ENCODE measurements at regions not wholly inside any gene's neighbourhood (a gene's known extent, or its start where the extent isn't known, plus 50 kb on each side); places are given as distances from the start of the nearest gene placed in this dataset.
A peak's percentile ranks its signal among the peaks of the same experiment; 100 is the strongest.

- peaks cover 6% of the 10 kb centered on the region for H3K27me3 Mint-ChIP-seq (ENCODE audit: low read depth)
- no peak overlapping the region for H3K4me3 Mint-ChIP-seq
- no peak overlapping the region for H3K27ac Mint-ChIP-seq
- H3K9me3 Mint-ChIP-seq, result no peaks in the 10 kb centered on the region
- ATAC-seq (replicated peaks in 1 of 2), result peak; percentile 98 to 99
- H3K36me3 Mint-ChIP-seq (ENCODE audit: insufficient read depth in 2 of 2), result no peaks in the 10 kb centered on the region
- peak; percentile 20 to 22 for DNase-seq
- H3K4me1 Mint-ChIP-seq (ENCODE audit: low read depth), result peaks cover 13% of the 10 kb centered on the region
Measured at GRCh38 chr18:3380384-3380961, 69.5 kb upstream of the TGIF1 start.

- Mint-ChIP-seq H3K36me3 (ENCODE audit: insufficient read depth in 2 of 2) (no peaks in the 10 kb centered on the region), H3K27me3 (ENCODE audit: low read depth) (peaks cover 6% of the 10 kb centered on the region), H3K4me3 (no peak overlapping the region), H3K9me3 (peaks cover 0 to 1% of the 10 kb centered on the region in 2 donors), H3K4me1 (ENCODE audit: low read depth) (peaks cover 13% of the 10 kb centered on the region), H3K27ac (no peak overlapping the region)
- ATAC-seq (replicated peaks in 1 of 2), result no peak
- no peak for DNase-seq
Measured at GRCh38 chr18:3383381-3383915, 66.5 kb upstream of the TGIF1 start.

- H3K9me3 Mint-ChIP-seq, result peaks cover 0 to 1% of the 10 kb centered on the region in 2 donors
- H3K4me3 Mint-ChIP-seq, result no peak overlapping the region
- H3K27me3 Mint-ChIP-seq (ENCODE audit: low read depth), result peaks cover 6% of the 10 kb centered on the region
- ATAC-seq (replicated peaks in 1 of 2), result no peak
- peaks cover 0 to 1% of the 10 kb centered on the region in 2 donors for H3K36me3 Mint-ChIP-seq (ENCODE audit: insufficient read depth in 2 of 2)
- H3K27ac Mint-ChIP-seq, result no peak overlapping the region
- H3K4me1 Mint-ChIP-seq (ENCODE audit: low read depth), result peaks cover 13% of the 10 kb centered on the region
- no peak for DNase-seq
Measured at GRCh38 chr18:3384664-3385563, 65.1 kb upstream of the TGIF1 start.

- H3K4me1 Mint-ChIP-seq (ENCODE audit: low read depth), result no peaks in the 10 kb centered on the region
- no peak overlapping the region for H3K4me3 Mint-ChIP-seq
- no peak overlapping the region for H3K27ac Mint-ChIP-seq
- peaks cover 11 to 14% of the 10 kb centered on the region in 2 donors for H3K36me3 Mint-ChIP-seq (ENCODE audit: insufficient read depth in 2 of 2)
- no peaks in the 10 kb centered on the region for H3K27me3 Mint-ChIP-seq (ENCODE audit: low read depth)
- DNase-seq (no peak), ATAC-seq (replicated peaks in 1 of 2) (no peak)
- H3K9me3 Mint-ChIP-seq, result peaks cover 9 to 12% of the 10 kb centered on the region in 2 donors
Measured at GRCh38 chr18:3388323-3388722, 61.6 kb upstream of the TGIF1 start.

GRCh38 chr18:3388980-3389379 lies 61.0 kb upstream of the TGIF1 start:
- peaks cover 13 to 14% of the 10 kb centered on the region in 2 donors for H3K9me3 Mint-ChIP-seq
- H3K4me3 Mint-ChIP-seq, result no peak overlapping the region
- peak in 1 of 2 donors; percentile 23 for ATAC-seq (replicated peaks in 1 of 2)
- no peaks in the 10 kb centered on the region for H3K27me3 Mint-ChIP-seq (ENCODE audit: low read depth)
- peaks cover 14% of the 10 kb centered on the region in 2 donors for H3K36me3 Mint-ChIP-seq (ENCODE audit: insufficient read depth in 2 of 2)
- no peak overlapping the region for H3K27ac Mint-ChIP-seq
- no peak for DNase-seq
- H3K4me1 Mint-ChIP-seq (ENCODE audit: low read depth), result no peaks in the 10 kb centered on the region

GRCh38 chr18:3389977-3390376 lies 60.0 kb upstream of the TGIF1 start:
- Mint-ChIP-seq H3K27me3 (ENCODE audit: low read depth) (no peaks in the 10 kb centered on the region), H3K27ac (no peak overlapping the region), H3K4me3 (no peak overlapping the region), H3K4me1 (ENCODE audit: low read depth) (no peaks in the 10 kb centered on the region), H3K9me3 (peaks cover 16 to 21% of the 10 kb centered on the region in 2 donors), H3K36me3 (ENCODE audit: insufficient read depth in 2 of 2) (peaks cover 14 to 19% of the 10 kb centered on the region in 2 donors)
- DNase-seq (no peak), ATAC-seq (replicated peaks in 1 of 2) (no peak)

- ATAC-seq (replicated peaks in 1 of 2), result no peak
Measured at GRCh38 chr18:3391704-3392466, 58.1 kb upstream of the TGIF1 start.

GRCh38 chr18:3392467-3392855 lies 57.5 kb upstream of the TGIF1 start:
- Mint-ChIP-seq H3K4me3 (no peak overlapping the region), H3K27ac (no peak overlapping the region), H3K27me3 (ENCODE audit: low read depth) (no peaks in the 10 kb centered on the region), H3K4me1 (ENCODE audit: low read depth) (no peaks in the 10 kb centered on the region), H3K36me3 (ENCODE audit: insufficient read depth in 2 of 2) (peaks cover 14 to 20% of the 10 kb centered on the region in 2 donors), H3K9me3 (peaks cover 17 to 21% of the 10 kb centered on the region in 2 donors)
- ATAC-seq (replicated peaks in 1 of 2) (no peak), DNase-seq (no peak)

More at GRCh38 chr18:3391704-3392466, 58.1 kb upstream of the TGIF1 start:
- Mint-ChIP-seq H3K27ac (no peak overlapping the region), H3K36me3 (ENCODE audit: insufficient read depth in 2 of 2) (peaks cover 14 to 20% of the 10 kb centered on the region in 2 donors), H3K4me1 (ENCODE audit: low read depth) (no peaks in the 10 kb centered on the region), H3K27me3 (ENCODE audit: low read depth) (no peaks in the 10 kb centered on the region), H3K9me3 (peaks cover 17 to 21% of the 10 kb centered on the region in 2 donors), H3K4me3 (no peak overlapping the region)
- no peak for DNase-seq

- ATAC-seq (replicated peaks in 1 of 2) (no peak), DNase-seq (no peak)
- H3K27ac Mint-ChIP-seq, result no peak overlapping the region
- no peak overlapping the region for H3K4me3 Mint-ChIP-seq
- H3K27me3 Mint-ChIP-seq (ENCODE audit: low read depth), result no peaks in the 10 kb centered on the region
- H3K9me3 Mint-ChIP-seq, result peaks cover 17 to 20% of the 10 kb centered on the region in 2 donors
- H3K4me1 Mint-ChIP-seq (ENCODE audit: low read depth), result no peaks in the 10 kb centered on the region
- peaks cover 14 to 20% of the 10 kb centered on the region in 2 donors for H3K36me3 Mint-ChIP-seq (ENCODE audit: insufficient read depth in 2 of 2)
Measured at GRCh38 chr18:3394648-3395047, 55.3 kb upstream of the TGIF1 start.

- H3K4me1 Mint-ChIP-seq (ENCODE audit: low read depth), result no peaks in the 10 kb centered on the region
- DNase-seq (no peak), ATAC-seq (replicated peaks in 1 of 2) (no peak)
- peaks cover 7 to 14% of the 10 kb centered on the region in 2 donors for H3K36me3 Mint-ChIP-seq (ENCODE audit: insufficient read depth in 2 of 2)
- H3K9me3 Mint-ChIP-seq, result peaks cover 16 to 18% of the 10 kb centered on the region in 2 donors
- no peak overlapping the region for H3K4me3 Mint-ChIP-seq
- H3K27ac Mint-ChIP-seq, result no peak overlapping the region
- H3K27me3 Mint-ChIP-seq (ENCODE audit: low read depth), result no peaks in the 10 kb centered on the region
Measured at GRCh38 chr18:3395466-3395865, 54.5 kb upstream of the TGIF1 start.

GRCh38 chr18:3397031-3397750 lies 52.8 kb upstream of the TGIF1 start:
- H3K4me3 Mint-ChIP-seq, result no peak overlapping the region
- no peak for DNase-seq
- H3K4me1 Mint-ChIP-seq (ENCODE audit: low read depth), result peaks cover 15% of the 10 kb centered on the region
- H3K27me3 Mint-ChIP-seq (ENCODE audit: low read depth), result no peaks in the 10 kb centered on the region
- no peak overlapping the region for H3K27ac Mint-ChIP-seq
- no peak for ATAC-seq (replicated peaks in 1 of 2)
- H3K9me3 Mint-ChIP-seq, result peaks cover 14 to 17% of the 10 kb centered on the region in 2 donors
- peaks cover 4 to 9% of the 10 kb centered on the region in 2 donors for H3K36me3 Mint-ChIP-seq (ENCODE audit: insufficient read depth in 2 of 2)

- Mint-ChIP-seq H3K36me3 (ENCODE audit: insufficient read depth in 2 of 2) (peaks cover 4 to 9% of the 10 kb centered on the region in 2 donors), H3K27ac (no peak overlapping the region)
- ATAC-seq (replicated peaks in 1 of 2), result no peak
Measured at GRCh38 chr18:3397786-3398185, 52.2 kb upstream of the TGIF1 start.

More at GRCh38 chr18:3397786-3398185, 52.2 kb upstream of the TGIF1 start:
- no peaks in the 10 kb centered on the region for H3K27me3 Mint-ChIP-seq (ENCODE audit: low read depth)
- DNase-seq, result no peak
- H3K4me1 Mint-ChIP-seq (ENCODE audit: low read depth), result peaks cover 15% of the 10 kb centered on the region
- no peak overlapping the region for H3K4me3 Mint-ChIP-seq
- peaks cover 14 to 16% of the 10 kb centered on the region in 2 donors for H3K9me3 Mint-ChIP-seq
